ENCODE measurements at regions not wholly inside any gene's neighbourhood (a gene's known extent, or its start where the extent isn't known, plus 50 kb on each side); places are given as distances from the start of the nearest gene placed in this dataset.

GRCh38 chr11:105298174-105298573 is 158.6 kb upstream of the CARD18 start:
- H3K4me3 ChIP-seq = no peak overlapping the region
- FAIRE-seq (no peak), DNase-seq (no peak), ATAC-seq (no peak)
- H3K4me1 ChIP-seq = no peaks in the 10 kb centered on the region
- peaks cover 0 to 4% (median 0%) of the 10 kb centered on the region in 4 donors for H3K9me3 ChIP-seq
- TF ChIP-seq CTCF (IDR thresholded peaks at IDR 0.05) = no peak
- intact Hi-C loops (cut with DNase I) = no loop called here
- H3K27ac ChIP-seq = no peak overlapping the region
- H3K27me3 ChIP-seq = no peaks in the 10 kb centered on the region
- H3K36me3 ChIP-seq = no peaks in the 10 kb centered on the region
- WGBS, 2 donors = 80 to 86% methylated on average over 2 of the region's 2 CpGs

GRCh38 chr11:105297463-105297862 is 157.9 kb upstream of the CARD18 start:
- no peak for DNase-seq

GRCh38 chr11:105296806-105297205 is 157.2 kb upstream of the CARD18 start:
- Histone ChIP-seq H3K27ac (no peak overlapping the region), H3K4me1 (no peaks in the 10 kb centered on the region), H3K4me3 (no peak overlapping the region), H3K9me3 (peaks cover 0 to 4% (median 0%) of the 10 kb centered on the region in 4 donors), H3K36me3 (no peaks in the 10 kb centered on the region), H3K27me3 (no peaks in the 10 kb centered on the region)
- no peak for TF ChIP-seq CTCF (IDR thresholded peaks at IDR 0.05)
- 81 to 91% methylated on average over 8 of the region's 8 CpGs for WGBS, 2 donors
- ATAC-seq = no peak
- FAIRE-seq = no peak
- intact Hi-C loops (cut with DNase I) = no loop called here
- DNase-seq = no peak

More at GRCh38 chr11:105297463-105297862, 157.9 kb upstream of the CARD18 start:
- FAIRE-seq = no peak
- TF ChIP-seq CTCF (IDR thresholded peaks at IDR 0.05) = no peak
- peaks cover 0 to 4% (median 0%) of the 10 kb centered on the region in 4 donors for H3K9me3 ChIP-seq
- no peaks in the 10 kb centered on the region for H3K36me3 ChIP-seq
- 72 to 77% methylated on average over 2 of the region's 2 CpGs for WGBS, 2 donors
- intact Hi-C loops (cut with DNase I) = no loop called here
- no peak overlapping the region for H3K4me3 ChIP-seq
- no peak overlapping the region for H3K27ac ChIP-seq
- H3K27me3 ChIP-seq = no peaks in the 10 kb centered on the region
- no peaks in the 10 kb centered on the region for H3K4me1 ChIP-seq
- no peak for ATAC-seq

GRCh38 chr11:105296386-105296785 is 156.8 kb upstream of the CARD18 start:
- H3K36me3 ChIP-seq = no peaks in the 10 kb centered on the region
- 90 to 96% methylated on average over 8 of the region's 8 CpGs for WGBS, 2 donors
- H3K27ac ChIP-seq = no peak overlapping the region
- ATAC-seq (no peak), DNase-seq (no peak), FAIRE-seq (no peak)
- H3K27me3 ChIP-seq = no peaks in the 10 kb centered on the region
- no peaks in the 10 kb centered on the region for H3K4me1 ChIP-seq
- peaks cover 0 to 4% (median 0%) of the 10 kb centered on the region in 4 donors for H3K9me3 ChIP-seq
- no peak for TF ChIP-seq CTCF (IDR thresholded peaks at IDR 0.05)
- intact Hi-C loops (cut with DNase I) = no loop called here
- H3K4me3 ChIP-seq = no peak overlapping the region

GRCh38 chr11:105282658-105283057 is 143.1 kb upstream of the CARD18 start:
- no peaks in the 10 kb centered on the region for H3K4me1 ChIP-seq
- H3K4me3 ChIP-seq = no peak overlapping the region
- no peaks in the 10 kb centered on the region for H3K9me3 ChIP-seq
- DNase-seq (no peak), ATAC-seq (no peak), FAIRE-seq (no peak)
- 64 to 67% methylated on average over 2 of the region's 2 CpGs for WGBS, 2 donors
- no peak overlapping the region for H3K27ac ChIP-seq
- H3K36me3 ChIP-seq = no peaks in the 10 kb centered on the region
- intact Hi-C loops (cut with DNase I) = no loop called here
- no peaks in the 10 kb centered on the region for H3K27me3 ChIP-seq
- TF ChIP-seq CTCF (IDR thresholded peaks at IDR 0.05) = no peak
